Neural cell (in vitro differentiated cells): ENCODE measurements at regions not wholly inside any gene's neighbourhood (a gene's known extent, or its start where the extent isn't known, plus 50 kb on each side); places are given as distances from the start of the nearest gene placed in this dataset.

Experiments used
- H2AFZ ChIP-seq: fragments of 200-600, 300-800 bp; sonication (generic), shearing (Covaris generic); 2 replicates; pipeline ENCODE4 v1.6.0; 2014; ENCODE audit warnings: low read depth, mild to moderate bottlenecking, antibody characterized with exemption, low read length, moderate library complexity
- H3F3A ChIP-seq: fragments of 200-600 bp; shearing (Covaris generic); 2 replicates; pipeline ENCODE4 v1.6.1; 2016; ENCODE audit warnings: mild to moderate bottlenecking, moderate library complexity, mixed read lengths, antibody characterized with exemption, low read length; ENCODE audit not compliant: insufficient read depth, poor library complexity, severe bottlenecking
- H3K27ac ChIP-seq: fragments of 200-600, 300-800 bp; sonication (generic), shearing (Covaris generic); 2 replicates; pipeline ENCODE4 v1.5.1; 2014; ENCODE audit warnings: mild to moderate bottlenecking, low read length, moderate library complexity
- H3K27me3 ChIP-seq: fragments of 300-800, 200-600 bp; sonication (generic), shearing (Covaris generic); 2 replicates; pipeline ENCODE4 v1.6.0; 2014; ENCODE audit warnings: mild to moderate bottlenecking, low read depth, low read length, moderate library complexity; ENCODE audit not compliant: insufficient read depth
- H3K36me3 ChIP-seq: fragments of 300-800, 200-600 bp; sonication (generic), shearing (Covaris generic); 2 replicates; pipeline ENCODE4 v1.5.1; 2014; ENCODE audit warnings: mild to moderate bottlenecking, antibody characterized with exemption, low read length, moderate library complexity; ENCODE audit not compliant: insufficient read depth
- H3K4me2 ChIP-seq: fragments of 300-800, 200-600 bp; sonication (generic), shearing (Covaris generic); 2 replicates; pipeline ENCODE4 v1.6.0; 2014; ENCODE audit warnings: mild to moderate bottlenecking, low read length
- H3K4me3 ChIP-seq: fragments of 300-800, 200-600 bp; sonication (generic), shearing (Covaris generic); 2 replicates; pipeline ENCODE4 v1.5.1; 2014; ENCODE audit warnings: mild to moderate bottlenecking, low read length, moderate library complexity
- H3K79me2 ChIP-seq: fragments of 200-600 bp; shearing (Covaris generic); replicated peaks from 2 replicates; pipeline ENCODE4 v1.6.0; 2014; ENCODE audit warnings: mild to moderate bottlenecking, low read length, moderate library complexity; ENCODE audit not compliant: insufficient read depth
- H3K9ac ChIP-seq: fragments of 300-800, 200-600 bp; sonication (generic), shearing (Covaris generic); 2 replicates; pipeline ENCODE4 v1.6.1; 2016; ENCODE audit warnings: mild to moderate bottlenecking, low read length, mixed read lengths
- H3K9me2 ChIP-seq: fragments of 200-600 bp; shearing (Covaris generic); 2 replicates; pipeline ENCODE4 v1.6.1; 2016; ENCODE audit warnings: mild to moderate bottlenecking, low read length, mixed read lengths; ENCODE audit not compliant: insufficient read depth
- H3K9me3 ChIP-seq: fragments of 200-600, 300-800 bp; sonication (generic), shearing (Covaris generic); 2 replicates; pipeline ENCODE4 v1.6.1; 2016; ENCODE audit warnings: mild to moderate bottlenecking, mixed run types, low read length, moderate library complexity, mixed read lengths
- H4K20me1 ChIP-seq: fragments of 200-600 bp; shearing (Covaris generic); 2 replicates; pipeline ENCODE4 v1.6.1; 2016; ENCODE audit warnings: mild to moderate bottlenecking, mixed run types; ENCODE audit not compliant: insufficient read depth
- EP300 ChIP-seq: fragments of 450-650 bp; conservative IDR thresholded peaks from 2 replicates; pipeline ENCODE4 v1.6.1; 2014; ENCODE audit warnings: antibody characterized with exemption, mild to moderate bottlenecking, moderate library complexity; ENCODE audit not compliant: poor library complexity, severe bottlenecking
- EZH2 ChIP-seq: fragments of 200-600, 300-800 bp; shearing (Covaris generic), sonication (generic); IDR thresholded peaks from 2 replicates; pipeline ENCODE4 v1.6.1; 2014; ENCODE audit warnings: antibody characterized with exemption, low read length, borderline replicate concordance, mild to moderate bottlenecking; ENCODE audit not compliant: insufficient read depth, poor library complexity, severe bottlenecking
- MXI1 ChIP-seq: fragments of 450-650 bp; conservative IDR thresholded peaks from 2 replicates; pipeline ENCODE4 v1.6.1; 2014; ENCODE audit warnings: antibody characterized with exemption, mild to moderate bottlenecking; ENCODE audit not compliant: poor library complexity, severe bottlenecking
- POLR2AphosphoS5 ChIP-seq: IDR thresholded peaks from 2 replicates; pipeline ENCODE4 v1.6.1; 2012
- RAD21 ChIP-seq: fragments of 450-650 bp; conservative IDR thresholded peaks from 2 replicates; pipeline ENCODE4 v1.6.1; 2014; ENCODE audit warnings: antibody characterized with exemption, mild to moderate bottlenecking, moderate library complexity
- SMC3 ChIP-seq: fragments of 450-650 bp; conservative IDR thresholded peaks from 2 replicates; pipeline ENCODE4 v1.6.1; 2014; ENCODE audit warnings: antibody characterized with exemption, mild to moderate bottlenecking, moderate library complexity; ENCODE audit not compliant: poor library complexity
- TAF1 ChIP-seq: IDR thresholded peaks from 2 replicates; pipeline ENCODE4 v1.6.1; 2012; ENCODE audit warnings: low read depth
- TF ChIP-seq, protein P1 (sequence below): IDR thresholded peaks from 2 replicates; pipeline ENCODE4 v1.6.1; 2012; ENCODE audit warnings: borderline replicate concordance
- TF ChIP-seq, protein P2 (sequence below): fragments of 450-650 bp; IDR thresholded peaks from 2 replicates; pipeline ENCODE4 v1.5.1; 2014; ENCODE audit warnings: antibody characterized with exemption, mild to moderate bottlenecking, moderate library complexity; ENCODE audit not compliant: poor library complexity, severe bottlenecking

GRCh38 chr18:70732916-70733315, 444.1 kb downstream of the SOCS6 start:
- H3K27me3 ChIP-seq: no peaks in the 10 kb centered on the region
- peak overlapping the region; percentile 40 for H2AFZ ChIP-seq
- peak overlapping the region; percentile 32 for H3K9ac ChIP-seq
- H4K20me1 ChIP-seq: no peaks in the 10 kb centered on the region
- H3K36me3 ChIP-seq: no peaks in the 10 kb centered on the region
- H3K27ac ChIP-seq: peak overlapping the region; percentile 71
- TF ChIP-seq SMC3 (no peak), RAD21 (no peak), MXI1 (no peak), EZH2 (no peak), POLR2AphosphoS5 (no peak), TAF1 (no peak), EP300 (no peak)
- TF ChIP-seq, protein P1, sequence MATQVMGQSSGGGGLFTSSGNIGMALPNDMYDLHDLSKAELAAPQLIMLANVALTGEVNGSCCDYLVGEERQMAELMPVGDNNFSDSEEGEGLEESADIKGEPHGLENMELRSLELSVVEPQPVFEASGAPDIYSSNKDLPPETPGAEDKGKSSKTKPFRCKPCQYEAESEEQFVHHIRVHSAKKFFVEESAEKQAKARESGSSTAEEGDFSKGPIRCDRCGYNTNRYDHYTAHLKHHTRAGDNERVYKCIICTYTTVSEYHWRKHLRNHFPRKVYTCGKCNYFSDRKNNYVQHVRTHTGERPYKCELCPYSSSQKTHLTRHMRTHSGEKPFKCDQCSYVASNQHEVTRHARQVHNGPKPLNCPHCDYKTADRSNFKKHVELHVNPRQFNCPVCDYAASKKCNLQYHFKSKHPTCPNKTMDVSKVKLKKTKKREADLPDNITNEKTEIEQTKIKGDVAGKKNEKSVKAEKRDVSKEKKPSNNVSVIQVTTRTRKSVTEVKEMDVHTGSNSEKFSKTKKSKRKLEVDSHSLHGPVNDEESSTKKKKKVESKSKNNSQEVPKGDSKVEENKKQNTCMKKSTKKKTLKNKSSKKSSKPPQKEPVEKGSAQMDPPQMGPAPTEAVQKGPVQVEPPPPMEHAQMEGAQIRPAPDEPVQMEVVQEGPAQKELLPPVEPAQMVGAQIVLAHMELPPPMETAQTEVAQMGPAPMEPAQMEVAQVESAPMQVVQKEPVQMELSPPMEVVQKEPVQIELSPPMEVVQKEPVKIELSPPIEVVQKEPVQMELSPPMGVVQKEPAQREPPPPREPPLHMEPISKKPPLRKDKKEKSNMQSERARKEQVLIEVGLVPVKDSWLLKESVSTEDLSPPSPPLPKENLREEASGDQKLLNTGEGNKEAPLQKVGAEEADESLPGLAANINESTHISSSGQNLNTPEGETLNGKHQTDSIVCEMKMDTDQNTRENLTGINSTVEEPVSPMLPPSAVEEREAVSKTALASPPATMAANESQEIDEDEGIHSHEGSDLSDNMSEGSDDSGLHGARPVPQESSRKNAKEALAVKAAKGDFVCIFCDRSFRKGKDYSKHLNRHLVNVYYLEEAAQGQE: no peak
- TF ChIP-seq, protein P2, sequence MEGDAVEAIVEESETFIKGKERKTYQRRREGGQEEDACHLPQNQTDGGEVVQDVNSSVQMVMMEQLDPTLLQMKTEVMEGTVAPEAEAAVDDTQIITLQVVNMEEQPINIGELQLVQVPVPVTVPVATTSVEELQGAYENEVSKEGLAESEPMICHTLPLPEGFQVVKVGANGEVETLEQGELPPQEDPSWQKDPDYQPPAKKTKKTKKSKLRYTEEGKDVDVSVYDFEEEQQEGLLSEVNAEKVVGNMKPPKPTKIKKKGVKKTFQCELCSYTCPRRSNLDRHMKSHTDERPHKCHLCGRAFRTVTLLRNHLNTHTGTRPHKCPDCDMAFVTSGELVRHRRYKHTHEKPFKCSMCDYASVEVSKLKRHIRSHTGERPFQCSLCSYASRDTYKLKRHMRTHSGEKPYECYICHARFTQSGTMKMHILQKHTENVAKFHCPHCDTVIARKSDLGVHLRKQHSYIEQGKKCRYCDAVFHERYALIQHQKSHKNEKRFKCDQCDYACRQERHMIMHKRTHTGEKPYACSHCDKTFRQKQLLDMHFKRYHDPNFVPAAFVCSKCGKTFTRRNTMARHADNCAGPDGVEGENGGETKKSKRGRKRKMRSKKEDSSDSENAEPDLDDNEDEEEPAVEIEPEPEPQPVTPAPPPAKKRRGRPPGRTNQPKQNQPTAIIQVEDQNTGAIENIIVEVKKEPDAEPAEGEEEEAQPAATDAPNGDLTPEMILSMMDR: no peak
- no peak overlapping the region for H3K4me2 ChIP-seq
- no peaks in the 10 kb centered on the region for H3K9me2 ChIP-seq
- H3K79me2 ChIP-seq: no peaks in the 10 kb centered on the region
- H3F3A ChIP-seq: no peaks in the 10 kb centered on the region
- no peaks in the 10 kb centered on the region for H3K9me3 ChIP-seq
- H3K4me3 ChIP-seq: no peak overlapping the region

DNA sequence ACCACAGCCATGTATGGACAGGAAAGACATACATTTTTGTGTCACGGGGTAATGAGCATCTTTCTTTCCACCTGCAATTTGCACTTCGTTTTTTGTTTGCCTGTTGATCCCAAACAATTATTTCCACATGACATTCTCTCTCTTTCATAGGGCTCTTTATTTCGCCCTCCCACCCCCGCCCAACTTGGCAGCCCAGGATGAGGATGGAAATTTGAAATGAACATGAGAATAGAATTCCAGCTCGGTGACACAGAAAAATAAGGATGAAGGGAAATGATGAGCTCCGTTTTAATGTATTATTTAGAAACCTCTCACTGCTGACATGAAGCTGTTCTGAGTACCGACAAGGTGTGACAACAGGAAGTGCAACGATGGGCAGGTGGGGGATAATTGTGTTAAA, 443.3 kb downstream of the SOCS6 start:
- H3K9ac ChIP-seq: peak overlapping the region; percentile 32
- TF ChIP-seq, protein P1: peak; percentile 60
- peak; percentile 58 for TF ChIP-seq EP300
- no peak for TF ChIP-seq EZH2
- H3K4me2 ChIP-seq: no peak overlapping the region
- no peaks in the 10 kb centered on the region for H3K36me3 ChIP-seq
- no peaks in the 10 kb centered on the region for H4K20me1 ChIP-seq
- no peaks in the 10 kb centered on the region for H3K27me3 ChIP-seq
- no peaks in the 10 kb centered on the region for H3K79me2 ChIP-seq
- H2AFZ ChIP-seq: no peak overlapping the region
- H3K9me3 ChIP-seq: no peaks in the 10 kb centered on the region
- H3K27ac ChIP-seq: peak overlapping the region; percentile 71
- no peaks in the 10 kb centered on the region for H3K9me2 ChIP-seq
- H3K4me3 ChIP-seq: peak overlapping the region; percentile 38
- no peaks in the 10 kb centered on the region for H3F3A ChIP-seq
